NOMO-1 treated with dmso at 0.1 percent for 144 hours (cell line): ENCODE measurements at regions not wholly inside any gene's neighbourhood (a gene's known extent, or its start where the extent isn't known, plus 50 kb on each side); places are given as distances from the start of the nearest gene placed in this dataset.
"Not testable (repeated sequence)": the region's sequence is repeated elsewhere in the genome, so short reads cannot be mapped to it uniquely, and the experiment has no call there.

Experiments used
- DNase-seq: peaks from one replicate; lab custom pipeline; 2025; ENCODE audit not compliant: unreplicated experiment; lab: John Stamatoyannopoulos, UW

- DNase-seq, result no peak
Observed at GRCh38 chr19:32067685-32068084, 277.7 kb upstream of the ZNF507 start.

DNA sequence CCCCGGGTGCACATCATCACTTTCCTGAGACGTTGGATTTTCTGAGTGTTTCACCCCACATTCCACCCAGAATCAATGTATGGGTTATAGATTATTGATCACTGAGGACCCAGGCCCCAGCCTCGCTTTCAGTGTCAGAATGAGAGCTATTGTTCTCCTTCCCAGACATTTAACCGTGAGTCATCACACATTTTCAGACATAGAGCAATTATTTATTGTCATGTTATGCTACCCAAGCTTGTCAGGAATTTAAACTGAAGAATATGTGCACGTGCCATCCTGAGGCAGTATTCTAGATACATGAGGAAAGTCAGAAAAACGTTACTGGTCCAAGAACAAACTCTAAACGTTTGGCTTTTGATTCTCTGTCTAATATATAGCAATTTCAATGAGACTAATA lies 276.6 kb upstream of the ZNF507 start:
- no peak for DNase-seq

- DNase-seq, result no peak
Observed at GRCh38 chr19:32070101-32070500, 275.3 kb upstream of the ZNF507 start.

DNA sequence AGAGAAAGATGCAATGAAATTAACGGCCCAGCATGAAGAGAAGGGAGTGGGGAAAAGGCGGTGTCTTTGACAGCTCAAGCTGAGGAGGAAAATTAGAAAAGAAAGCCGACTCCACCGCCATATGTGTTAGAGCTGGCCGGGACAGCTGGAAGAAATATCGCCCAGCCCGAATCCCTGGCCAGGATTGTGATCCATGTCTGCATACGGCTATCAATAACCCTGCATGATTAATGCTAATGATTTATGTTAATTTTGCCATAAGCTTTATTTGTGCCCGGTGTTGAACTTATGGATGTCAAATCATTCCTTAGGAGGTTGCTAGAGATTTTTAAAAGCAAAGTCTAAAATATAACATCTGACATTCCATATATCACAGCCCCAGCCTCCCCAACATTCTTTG lies 263.4 kb upstream of the ZNF507 start:
- DNase-seq, result no peak

GRCh38 chr19:32084756-32085363 lies 260.6 kb upstream of the ZNF507 start:
- DNase-seq, result not testable (repeated sequence)

- DNase-seq, result no peak
Observed at GRCh38 chr19:32091241-32091640, 254.2 kb upstream of the ZNF507 start.

- no peak for DNase-seq
Observed at GRCh38 chr19:32097011-32097410, 248.4 kb upstream of the ZNF507 start.

GRCh38 chr19:32097620-32098019 lies 247.8 kb upstream of the ZNF507 start:
- no peak for DNase-seq

DNA sequence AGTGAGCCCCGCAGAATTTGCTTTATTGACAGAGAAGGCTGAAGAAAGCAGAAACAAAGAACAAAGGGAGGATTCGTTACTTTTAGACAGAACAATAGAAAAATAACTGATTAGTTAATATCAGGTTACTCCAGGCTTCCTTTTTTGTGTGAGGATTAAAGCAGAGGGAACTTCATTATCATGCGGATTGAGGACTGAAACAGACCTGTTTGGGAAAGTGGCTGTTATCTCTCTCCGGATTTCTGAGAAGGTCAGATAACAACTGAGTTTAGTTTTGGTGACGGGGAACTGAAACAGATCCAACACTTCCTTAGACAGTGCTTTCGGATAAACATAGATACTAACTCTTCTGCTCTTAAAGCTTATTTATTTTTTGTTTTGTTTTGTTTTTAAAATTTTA lies 246.4 kb upstream of the ZNF507 start:
- DNase-seq, result no peak

DNA sequence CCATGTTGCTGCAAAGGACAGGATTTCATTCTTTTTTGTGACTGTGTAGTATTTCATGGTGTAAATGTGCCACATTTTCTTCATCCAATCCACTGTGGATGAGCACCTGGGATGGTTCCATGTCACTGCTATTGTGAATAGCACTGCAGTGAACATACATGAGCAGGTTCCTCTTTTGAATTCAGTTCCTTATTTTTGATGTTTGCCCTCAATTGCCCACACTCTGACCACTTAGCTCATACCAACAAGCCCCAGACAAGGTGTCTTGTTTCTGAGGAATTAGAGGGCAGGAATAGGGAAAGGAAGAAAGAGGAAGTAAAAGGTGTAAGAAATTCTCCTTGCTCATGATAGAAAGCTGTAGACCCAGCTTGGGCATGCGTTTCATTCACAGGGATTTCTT lies 244.2 kb upstream of the ZNF507 start:
- no peak for DNase-seq

GRCh38 chr19:32103541-32103940 lies 241.9 kb upstream of the ZNF507 start:
- DNase-seq, result no peak

GRCh38 chr19:32104153-32104849 lies 241.1 kb upstream of the ZNF507 start:
- no peak for DNase-seq

- no peak for DNase-seq
Observed at GRCh38 chr19:32104850-32105235, 240.6 kb upstream of the ZNF507 start.

DNA sequence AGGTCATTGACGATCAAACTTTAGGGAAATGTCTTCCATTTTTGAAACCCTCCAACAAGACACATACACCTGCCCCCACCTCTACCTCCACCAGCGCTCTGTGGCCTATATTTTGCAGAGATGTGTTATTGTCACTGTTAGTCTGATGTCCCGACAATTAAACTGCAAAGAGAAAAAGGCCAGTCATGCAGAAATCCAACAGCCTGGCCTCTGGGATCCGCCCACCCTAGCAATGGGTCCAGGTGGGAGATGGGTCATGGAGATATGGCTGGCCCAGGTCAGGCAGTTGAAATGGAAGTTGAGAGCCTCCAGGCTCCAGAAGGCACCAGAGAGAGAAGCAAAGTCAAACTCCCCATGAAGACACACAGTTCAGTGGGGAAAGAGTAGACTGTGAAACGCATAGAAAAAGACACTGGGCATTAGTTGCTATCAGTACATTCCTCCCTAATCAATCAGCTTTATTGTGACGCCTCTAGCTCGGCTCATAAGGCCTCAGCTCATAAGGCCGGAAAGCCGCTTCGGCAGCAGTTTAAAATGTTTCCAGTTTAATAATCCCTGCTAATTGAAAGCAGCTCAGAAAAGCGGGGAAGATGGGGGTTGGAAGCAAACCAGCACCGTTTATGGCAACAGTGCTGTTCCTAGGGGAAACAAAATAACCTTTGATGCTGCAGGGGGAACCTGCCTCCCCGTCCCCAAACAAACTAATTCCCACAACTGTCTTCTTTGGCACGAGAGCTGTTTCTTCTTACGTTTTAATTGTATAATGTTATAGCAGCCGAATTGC lies 239.7 kb upstream of the ZNF507 start:
- no peak for DNase-seq

DNA sequence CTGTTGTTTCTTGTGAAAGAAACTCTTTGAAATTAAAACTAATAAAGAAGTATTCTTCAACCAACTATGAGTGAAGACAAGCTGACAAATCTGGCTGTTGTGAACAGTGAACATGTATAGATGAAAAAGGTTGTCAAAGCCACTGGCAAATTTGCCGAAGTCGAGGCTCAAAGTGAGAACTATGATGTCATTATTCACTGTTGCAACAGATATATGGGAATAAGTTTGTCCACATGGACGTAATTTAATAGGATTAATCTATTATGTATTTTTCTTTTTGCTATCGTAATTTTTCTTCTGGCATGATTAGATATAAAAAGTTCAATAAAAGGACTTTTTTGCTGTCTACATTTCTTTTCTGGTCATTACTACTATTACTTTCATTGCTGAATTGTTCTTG lies 223.2 kb upstream of the ZNF507 start:
- no peak for DNase-seq

- DNase-seq, result no peak
Observed at GRCh38 chr19:32123355-32123940, 222.0 kb upstream of the ZNF507 start.

GRCh38 chr19:32124585-32124984 lies 220.8 kb upstream of the ZNF507 start:
- no peak for DNase-seq

GRCh38 chr19:32129141-32129540 lies 216.3 kb upstream of the ZNF507 start:
- no peak for DNase-seq

DNA sequence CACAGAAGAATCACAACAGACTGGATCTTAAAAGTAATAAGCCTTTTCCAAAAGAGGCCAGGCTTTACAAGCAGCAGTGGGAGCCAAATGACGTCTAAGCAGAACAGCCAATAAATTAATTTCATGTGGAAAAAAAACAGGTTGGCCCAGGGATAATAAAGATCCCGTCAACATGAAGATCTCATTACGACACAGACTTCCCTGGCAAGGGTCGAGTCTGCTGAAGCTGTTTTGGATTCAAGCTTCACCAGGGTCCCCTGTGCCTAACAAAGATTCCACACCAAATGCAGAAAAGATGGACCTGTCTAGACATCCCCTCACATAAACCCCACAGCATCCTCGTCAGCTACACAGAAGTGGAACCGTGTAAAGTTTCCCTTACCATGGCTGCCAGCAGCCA lies 215.1 kb upstream of the ZNF507 start:
- DNase-seq, result no peak

DNA sequence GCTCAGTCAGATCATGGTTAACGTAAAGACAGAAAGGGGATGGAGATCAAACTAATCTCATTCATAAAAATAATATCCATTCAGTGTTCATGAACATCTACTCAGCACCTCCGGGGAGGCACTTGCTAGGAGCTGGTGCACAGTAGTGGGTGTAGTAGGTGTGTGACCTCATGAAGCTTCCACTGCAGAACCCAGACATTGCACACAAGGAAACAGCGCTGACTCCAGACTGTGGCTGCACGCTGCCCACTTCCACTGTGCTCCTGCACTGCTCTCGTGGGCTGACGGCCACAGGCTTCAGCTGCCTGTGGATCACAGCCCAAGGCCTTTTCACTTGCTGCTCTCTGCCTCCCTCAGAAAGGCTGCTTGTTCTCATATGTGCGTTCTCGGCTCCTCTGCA lies 214.4 kb upstream of the ZNF507 start:
- DNase-seq, result no peak

GRCh38 chr19:32138416-32138815 lies 207.0 kb upstream of the ZNF507 start:
- DNase-seq, result no peak
